NB4 (cell line): ENCODE measurements at regions not wholly inside any gene's neighbourhood (a gene's known extent, or its start where the extent isn't known, plus 50 kb on each side); places are given as distances from the start of the nearest gene placed in this dataset.

Experiments
- DNase-seq: peaks from one replicate; pipeline ENCODE4 v3.0.0; 2010; ENCODE audit warnings: low read depth
- H3K4me3 ChIP-seq: one replicate; pipeline ENCODE4 v1.5.1; 2011; ENCODE audit warnings: mild to moderate bottlenecking, low read depth, low read length, moderate library complexity
- MAX ChIP-seq: IDR thresholded peaks from 2 replicates; pipeline ENCODE4 v1.6.1; 2011; ENCODE audit warnings: low read depth, low read length
- MYC ChIP-seq: IDR thresholded peaks from 2 replicates; pipeline ENCODE4 v1.6.1; 2011; ENCODE audit warnings: low read depth, low read length
- POLR2A ChIP-seq: IDR thresholded peaks from 2 replicates; pipeline ENCODE4 v1.6.1; 2011; ENCODE audit warnings: mild to moderate bottlenecking; ENCODE audit not compliant: insufficient read length; ENCODE audit errors: extremely low read depth
- TF ChIP-seq, protein P1 (sequence below): IDR thresholded peaks from one replicate; pipeline ENCODE4 v1.5.1; 2012; ENCODE audit warnings: low read depth, low read length

GRCh38 chr5:86757824-86758223 is 140.1 kb downstream of the COX7C start:
- DNase-seq = no peak
- no peak overlapping the region for H3K4me3 ChIP-seq
- TF ChIP-seq MAX = no peak
- TF ChIP-seq, protein P1, sequence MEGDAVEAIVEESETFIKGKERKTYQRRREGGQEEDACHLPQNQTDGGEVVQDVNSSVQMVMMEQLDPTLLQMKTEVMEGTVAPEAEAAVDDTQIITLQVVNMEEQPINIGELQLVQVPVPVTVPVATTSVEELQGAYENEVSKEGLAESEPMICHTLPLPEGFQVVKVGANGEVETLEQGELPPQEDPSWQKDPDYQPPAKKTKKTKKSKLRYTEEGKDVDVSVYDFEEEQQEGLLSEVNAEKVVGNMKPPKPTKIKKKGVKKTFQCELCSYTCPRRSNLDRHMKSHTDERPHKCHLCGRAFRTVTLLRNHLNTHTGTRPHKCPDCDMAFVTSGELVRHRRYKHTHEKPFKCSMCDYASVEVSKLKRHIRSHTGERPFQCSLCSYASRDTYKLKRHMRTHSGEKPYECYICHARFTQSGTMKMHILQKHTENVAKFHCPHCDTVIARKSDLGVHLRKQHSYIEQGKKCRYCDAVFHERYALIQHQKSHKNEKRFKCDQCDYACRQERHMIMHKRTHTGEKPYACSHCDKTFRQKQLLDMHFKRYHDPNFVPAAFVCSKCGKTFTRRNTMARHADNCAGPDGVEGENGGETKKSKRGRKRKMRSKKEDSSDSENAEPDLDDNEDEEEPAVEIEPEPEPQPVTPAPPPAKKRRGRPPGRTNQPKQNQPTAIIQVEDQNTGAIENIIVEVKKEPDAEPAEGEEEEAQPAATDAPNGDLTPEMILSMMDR = no peak
- no peak for TF ChIP-seq POLR2A
- no peak for TF ChIP-seq MYC

GRCh38 chr5:86760661-86761060 is 142.9 kb downstream of the COX7C start:
- TF ChIP-seq, protein P1 = no peak
- no peak for TF ChIP-seq POLR2A
- no peak for TF ChIP-seq MYC
- TF ChIP-seq MAX = no peak
- DNase-seq = no peak
- no peak overlapping the region for H3K4me3 ChIP-seq

DNA sequence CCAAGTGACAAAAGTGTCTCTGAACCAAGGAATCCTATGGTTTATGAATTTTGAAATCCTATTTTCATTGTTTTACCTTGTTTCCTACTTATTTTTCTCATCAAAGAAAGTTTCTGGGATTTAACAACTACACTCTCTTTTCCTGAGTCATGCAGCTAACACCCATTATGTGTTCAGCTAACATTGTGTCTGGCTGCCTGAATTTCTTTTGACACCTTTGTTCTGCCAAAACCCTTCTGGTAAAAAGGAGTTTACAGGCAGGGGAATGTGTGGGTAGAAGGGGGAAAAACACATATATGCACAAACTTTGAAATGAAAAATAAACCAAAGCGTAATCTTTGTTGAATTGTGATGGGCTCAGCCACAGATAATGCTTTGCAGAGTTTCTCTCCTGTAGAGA is 146.2 kb downstream of the COX7C start:
- no peak for DNase-seq
- no peak for TF ChIP-seq POLR2A
- no peak for TF ChIP-seq MAX
- TF ChIP-seq, protein P1 = no peak
- no peak for TF ChIP-seq MYC
- no peak overlapping the region for H3K4me3 ChIP-seq

- TF ChIP-seq, protein P1 = no peak
- no peak for TF ChIP-seq POLR2A
- TF ChIP-seq MYC = no peak
- no peak for TF ChIP-seq MAX
- H3K4me3 ChIP-seq = no peak overlapping the region
- no peak for DNase-seq
Measured at GRCh38 chr5:86765778-86766502, 148.2 kb downstream of the COX7C start.

- no peak overlapping the region for H3K4me3 ChIP-seq
- TF ChIP-seq, protein P1 = no peak
- TF ChIP-seq MYC = no peak
- TF ChIP-seq MAX = no peak
- no peak for TF ChIP-seq POLR2A
- no peak for DNase-seq
Measured at GRCh38 chr5:86768699-86769202, 151.0 kb downstream of the COX7C start.
